HG03045 (cell line): ENCODE measurements at regions not wholly inside any gene's neighbourhood (a gene's known extent, or its start where the extent isn't known, plus 50 kb on each side); places are given as distances from the start of the nearest gene placed in this dataset.
"Not testable (repeated sequence)": the region's sequence is repeated elsewhere in the genome, so short reads cannot be mapped to it uniquely, and the experiment has no call there.

Experiments
- ATAC-seq: cut with Tn5 transposase; IDR thresholded peaks from one replicate; pipeline ENCODE4 v1.9.1; 2021; ENCODE audit warnings: mild to moderate bottlenecking, moderate library complexity; ENCODE audit not compliant: unreplicated experiment

GRCh38 chr6:114989279-114989964 is 646.6 kb upstream of the HS3ST5 start:
- ATAC-seq = peak; percentile 98

DNA sequence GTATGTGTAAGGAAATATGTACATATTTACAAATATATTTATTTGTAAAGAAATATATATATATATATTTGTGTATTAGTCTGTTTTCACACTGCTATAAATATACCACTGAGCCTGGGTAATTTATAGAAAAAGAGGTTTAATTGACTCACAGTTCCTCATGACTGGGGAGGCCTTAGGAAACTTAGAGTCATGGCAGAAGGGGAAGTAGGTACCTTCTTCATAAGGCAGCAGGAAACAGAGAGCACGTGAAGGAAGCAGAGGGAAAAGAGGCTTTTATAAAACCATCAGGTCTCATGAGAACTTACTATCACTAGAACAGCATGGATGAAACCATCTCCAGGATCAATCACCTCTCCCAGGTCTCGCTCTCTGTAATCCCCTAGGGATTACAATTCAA is 644.5 kb upstream of the HS3ST5 start:
- no peak for ATAC-seq

GRCh38 chr6:114955363-114955762 is 612.5 kb upstream of the HS3ST5 start:
- ATAC-seq = no peak

DNA sequence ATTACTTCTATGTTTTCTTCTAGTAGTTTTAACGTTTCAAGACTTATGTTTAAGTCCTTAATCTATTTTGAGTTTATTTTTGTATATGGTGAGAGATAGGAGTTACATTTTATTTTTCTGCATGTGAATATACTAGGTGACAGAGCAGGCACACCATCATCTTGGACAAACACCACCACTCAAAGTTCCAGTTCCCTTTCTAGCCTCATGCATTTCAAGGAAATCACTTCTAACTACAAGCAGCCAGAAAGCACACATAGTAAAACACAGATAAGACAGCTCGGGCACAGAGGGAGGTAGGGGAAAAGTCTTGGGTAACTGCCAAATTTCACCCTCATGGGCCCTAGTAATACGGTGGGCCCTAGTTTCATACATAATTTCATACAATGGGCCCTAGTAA is 609.4 kb upstream of the HS3ST5 start:
- ATAC-seq = no peak

DNA sequence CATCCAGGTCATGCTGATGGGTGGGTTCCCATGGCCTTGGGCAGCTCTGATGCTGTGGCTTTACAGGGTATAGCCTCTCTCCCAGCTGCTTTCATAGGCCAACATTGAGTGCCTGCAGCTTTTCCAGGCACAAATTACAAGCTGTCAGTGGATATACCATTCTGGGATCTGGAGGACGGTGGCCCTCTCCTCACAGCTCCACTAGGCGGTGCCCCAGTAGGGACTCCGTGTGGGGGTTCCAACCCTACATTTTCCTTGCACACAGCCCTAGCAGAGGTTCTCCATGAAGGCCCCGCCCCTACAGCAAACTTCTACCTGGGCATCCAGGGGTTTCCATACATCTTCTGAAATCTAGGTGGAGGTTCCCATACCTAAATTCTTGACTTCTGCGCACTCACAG is 602.6 kb upstream of the HS3ST5 start:
- no peak for ATAC-seq

GRCh38 chr6:114941078-114941477 is 598.3 kb upstream of the HS3ST5 start:
- ATAC-seq = no peak

DNA sequence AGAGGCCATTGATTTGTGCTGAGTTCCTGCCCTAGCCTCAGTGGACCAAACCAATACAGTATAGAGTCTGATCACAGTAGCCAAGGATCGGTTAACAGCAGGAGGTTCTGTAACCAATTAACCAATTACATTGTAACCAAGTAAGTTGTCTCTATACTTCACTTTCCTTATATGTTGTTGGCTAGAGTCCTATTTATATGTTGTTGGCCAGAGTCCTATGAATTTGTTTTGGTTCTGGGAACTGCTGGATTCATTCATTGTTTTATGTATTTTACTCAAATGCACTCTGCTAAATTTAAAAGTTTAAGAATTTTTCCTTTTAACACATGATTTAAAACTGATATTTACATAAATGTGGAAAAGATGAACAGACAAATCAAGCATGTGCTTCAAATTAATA is 597.4 kb upstream of the HS3ST5 start:
- ATAC-seq = no peak

- ATAC-seq = no peak
Measured at GRCh38 chr6:114939630-114940029, 596.8 kb upstream of the HS3ST5 start.

GRCh38 chr6:114936080-114936479 is 593.3 kb upstream of the HS3ST5 start:
- ATAC-seq = no peak

DNA sequence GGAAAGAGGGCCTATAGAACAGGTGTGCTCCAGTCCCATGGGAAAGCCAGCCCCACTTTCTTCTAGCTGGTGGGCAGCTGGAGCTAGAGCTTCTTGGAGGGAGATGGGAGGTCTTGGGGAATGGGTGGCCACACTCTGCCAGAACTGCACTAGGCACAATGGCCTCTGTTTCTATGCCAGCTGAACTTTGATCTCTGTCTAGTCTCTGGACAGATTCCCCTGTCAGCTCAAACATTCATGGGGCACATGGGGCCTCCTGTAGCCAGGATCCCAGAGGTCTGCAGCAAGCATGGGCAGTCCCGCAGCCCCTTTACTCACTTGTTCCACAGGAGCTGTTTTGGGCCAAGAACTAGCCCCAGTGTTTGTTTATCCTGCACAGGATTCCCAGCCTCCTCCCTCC is 591.3 kb upstream of the HS3ST5 start:
- ATAC-seq = no peak

- ATAC-seq = not testable (repeated sequence)
Measured at GRCh38 chr6:114928731-114929130, 585.9 kb upstream of the HS3ST5 start.

DNA sequence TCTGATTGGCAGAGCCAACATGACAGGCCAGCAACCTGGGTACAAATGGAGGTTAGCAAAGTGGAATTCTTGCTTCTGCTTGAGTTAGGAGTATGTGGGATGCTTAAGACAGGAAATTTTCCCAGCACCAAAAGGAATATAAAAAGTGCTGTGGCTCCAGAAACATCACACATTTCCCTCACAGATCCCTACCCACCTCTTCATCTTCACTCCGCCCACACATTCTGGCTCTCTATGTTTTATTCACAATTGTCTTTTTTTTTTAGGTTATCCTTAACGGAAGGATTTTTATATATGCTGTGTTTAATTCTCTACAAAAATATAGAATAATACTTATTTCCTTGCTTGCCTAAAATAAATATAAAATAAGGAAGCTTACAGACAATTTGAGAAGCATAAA is 563.3 kb upstream of the HS3ST5 start:
- ATAC-seq = no peak

DNA sequence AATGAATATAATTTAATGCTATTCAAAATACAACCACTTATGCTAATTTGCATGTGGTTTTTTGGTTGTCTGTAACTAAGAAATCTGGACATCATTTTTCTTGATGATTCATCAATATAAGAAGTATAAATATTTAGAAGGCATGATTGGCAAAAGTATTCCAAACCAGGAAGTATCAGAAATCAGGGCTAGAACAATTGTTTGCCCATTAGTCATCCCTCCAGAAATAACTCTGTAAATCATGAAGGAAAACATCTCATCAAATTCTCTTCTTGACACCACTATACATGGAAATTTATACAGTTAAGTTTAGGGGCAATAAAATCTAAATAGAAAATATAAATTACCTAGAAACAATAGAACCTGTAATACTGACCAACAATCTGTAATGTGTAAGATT is 554.7 kb upstream of the HS3ST5 start:
- ATAC-seq = no peak

DNA sequence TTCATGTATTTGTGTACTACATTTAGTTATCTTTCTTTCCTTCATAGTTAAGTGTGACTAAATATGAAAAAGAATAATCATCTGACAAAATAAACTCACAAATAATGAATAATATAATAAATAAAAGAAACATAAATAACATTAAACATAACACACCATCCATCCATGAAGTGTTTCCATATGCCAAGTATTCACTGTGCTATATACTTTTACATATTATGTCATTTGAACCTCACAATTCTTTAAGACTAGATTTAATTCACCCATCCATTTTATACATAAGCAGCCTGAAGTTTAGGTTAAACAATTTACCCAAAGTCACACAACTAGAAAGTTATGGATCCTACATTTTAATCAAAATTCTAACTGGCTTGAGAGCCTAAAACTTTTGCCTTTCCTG is 549.4 kb upstream of the HS3ST5 start:
- no peak for ATAC-seq

DNA sequence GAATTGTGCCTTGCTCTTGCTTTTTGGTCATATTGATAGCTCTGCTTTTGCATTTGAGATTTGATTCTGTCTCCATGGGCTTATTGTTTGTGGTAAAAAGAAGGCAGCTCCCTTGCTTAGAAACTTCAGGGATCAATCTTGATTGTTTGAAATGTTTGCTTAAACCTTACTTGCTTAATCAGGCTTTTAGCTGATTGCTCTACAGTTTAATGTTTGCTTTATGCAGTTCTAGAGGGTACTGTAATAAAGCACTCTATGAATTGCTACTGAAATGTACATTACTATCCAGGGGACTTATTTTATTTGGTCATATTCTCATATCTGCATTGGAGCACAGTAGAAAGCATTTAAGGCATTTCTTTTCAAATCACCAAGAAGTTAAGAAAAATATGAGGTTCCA is 545.4 kb upstream of the HS3ST5 start:
- ATAC-seq = no peak

DNA sequence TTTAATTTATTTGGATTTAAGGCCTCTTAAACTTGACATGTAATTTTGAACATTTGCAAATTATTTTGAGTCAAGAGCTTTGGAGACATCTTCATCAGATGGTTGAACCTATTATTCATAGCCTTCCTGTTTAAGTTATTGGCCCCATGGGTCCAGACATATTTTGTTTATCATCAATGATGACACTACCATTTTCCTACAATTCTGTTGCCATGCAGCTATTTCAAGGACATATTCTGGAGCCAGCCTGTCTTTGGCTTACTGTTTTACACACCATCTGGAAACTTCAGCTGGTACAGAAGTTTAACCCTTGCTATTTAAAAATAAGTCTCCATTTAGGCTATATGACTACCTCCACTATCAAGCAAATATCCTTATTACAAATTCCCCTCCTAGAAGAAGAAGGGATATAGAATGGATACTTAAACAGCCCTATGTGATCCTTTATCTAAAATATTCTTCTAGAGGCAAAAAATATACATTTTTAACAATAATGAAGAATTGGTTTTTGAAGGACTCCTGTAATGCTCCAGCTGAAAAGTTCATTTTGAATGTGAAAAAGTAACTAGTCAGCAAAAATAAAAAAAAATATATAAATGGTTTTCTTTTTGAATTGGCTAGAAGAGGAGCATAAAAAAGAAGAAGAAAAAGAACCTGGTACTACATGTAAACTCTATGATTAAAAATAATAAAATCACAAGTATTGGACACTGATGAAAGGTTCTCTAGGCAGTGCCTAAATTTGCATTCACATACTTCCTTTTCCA is 544.0 kb upstream of the HS3ST5 start:
- ATAC-seq = no peak

- no peak for ATAC-seq
Measured at GRCh38 chr6:114879693-114880092, 536.9 kb upstream of the HS3ST5 start.

DNA sequence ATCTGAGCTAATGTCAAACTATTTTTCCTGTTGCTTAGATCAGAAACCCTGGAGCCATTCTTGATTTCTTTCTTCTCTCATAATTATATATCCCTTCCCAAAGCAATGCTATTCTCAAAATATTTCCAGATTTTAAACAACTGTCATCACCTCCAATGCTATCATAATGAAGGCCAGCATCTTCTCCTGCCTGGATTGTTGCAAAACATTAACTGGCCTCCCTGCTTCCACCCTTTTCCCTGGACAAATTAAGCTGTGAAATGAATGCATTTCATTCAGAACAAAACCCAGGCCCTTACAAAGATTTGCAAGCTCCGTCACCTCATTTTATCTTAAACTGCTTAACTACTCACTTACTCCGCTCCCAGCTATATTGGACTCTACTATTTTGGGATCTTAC is 535.3 kb upstream of the HS3ST5 start:
- ATAC-seq = no peak

GRCh38 chr6:114874410-114874809 is 531.6 kb upstream of the HS3ST5 start:
- ATAC-seq = no peak

DNA sequence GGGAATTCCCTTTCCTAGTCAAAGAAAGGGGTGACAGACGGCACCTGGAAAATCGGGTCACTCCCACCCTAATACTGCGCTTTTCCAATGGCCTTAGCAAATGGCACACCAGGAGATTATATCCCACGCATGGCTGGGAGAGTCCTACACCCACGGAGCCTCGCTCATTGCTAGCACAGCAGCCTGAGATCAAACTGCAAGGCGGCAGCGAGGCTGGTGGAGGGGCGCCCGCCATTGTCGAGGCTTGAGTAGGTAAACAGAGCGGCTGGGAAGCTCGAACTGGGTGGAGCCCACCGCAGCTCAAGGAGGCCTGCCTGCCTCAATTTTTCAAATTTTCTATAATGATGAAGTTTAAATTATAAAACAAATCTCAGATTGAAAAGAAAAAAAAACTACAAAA is 522.7 kb upstream of the HS3ST5 start:
- ATAC-seq = not testable (repeated sequence)

DNA sequence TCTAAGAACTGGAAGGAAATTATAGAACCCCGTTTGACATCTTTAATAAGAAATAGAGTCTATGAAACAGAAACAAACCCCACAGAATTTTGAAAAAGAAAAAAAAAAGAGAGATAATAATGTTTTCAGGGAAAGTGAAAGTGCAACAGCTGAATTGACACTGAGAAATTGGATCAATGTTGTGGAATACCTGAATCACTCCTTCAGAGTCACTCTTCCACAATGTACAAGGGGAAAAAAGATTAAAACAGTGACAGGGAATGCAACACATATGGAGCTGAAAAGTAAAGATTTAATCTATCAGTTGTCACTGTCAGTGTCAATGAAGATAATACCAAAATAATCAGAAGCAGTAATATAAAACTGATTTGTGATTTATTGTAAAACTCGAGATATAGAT is 520.8 kb upstream of the HS3ST5 start:
- no peak for ATAC-seq

DNA sequence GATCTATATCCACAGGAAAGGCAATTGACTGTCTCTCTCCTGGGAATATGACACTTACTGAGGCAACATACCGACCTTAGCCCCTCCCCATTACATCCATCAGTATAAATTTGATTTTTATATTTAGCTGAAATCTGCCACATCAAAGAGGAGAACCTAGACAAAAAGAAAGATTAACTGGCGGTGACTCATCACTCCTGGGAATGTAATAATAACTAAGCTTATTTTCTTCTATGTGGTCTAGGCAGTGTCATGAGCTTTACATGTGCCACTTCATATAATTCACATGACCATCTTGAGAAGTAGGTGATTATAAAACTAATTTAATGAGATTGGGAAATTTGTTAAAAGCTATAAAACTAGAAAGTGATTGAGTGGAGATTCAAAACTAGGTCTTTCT is 520.0 kb upstream of the HS3ST5 start:
- no peak for ATAC-seq

DNA sequence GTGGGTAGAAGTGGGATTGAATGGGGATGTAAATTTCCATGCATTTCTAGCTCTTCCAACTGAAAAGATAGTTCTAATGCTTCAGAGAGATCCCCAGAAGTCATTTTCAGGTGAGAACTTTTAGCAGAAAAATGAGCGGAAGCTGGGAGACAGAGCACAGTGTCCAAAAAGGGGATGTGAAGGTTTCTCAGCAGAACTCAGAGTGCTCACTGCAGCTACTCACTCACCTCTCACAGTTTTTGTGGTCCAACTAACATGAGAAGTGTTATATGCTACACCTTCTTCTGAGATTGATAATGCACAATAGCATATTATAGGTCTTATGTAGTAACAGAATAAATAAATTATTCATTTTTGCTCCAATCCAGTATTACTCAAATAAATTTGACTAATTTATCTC is 519.2 kb upstream of the HS3ST5 start:
- ATAC-seq = no peak
